ENCODE measurements at regions not wholly inside any gene's neighbourhood (a gene's known extent, or its start where the extent isn't known, plus 50 kb on each side); places are given as distances from the start of the nearest gene placed in this dataset.

GRCh38 chr10:42974693-42975002 is 102.2 kb upstream of the RET start:
- DNase-seq, result no peak

- no peak for DNase-seq
Measured at GRCh38 chr10:42975005-42975493, 101.8 kb upstream of the RET start.

GRCh38 chr10:42975558-42976340 is 101.1 kb upstream of the RET start:
- DNase-seq, result peak; percentile 46

- no peak for DNase-seq
Measured at GRCh38 chr10:42976351-42977031, 100.4 kb upstream of the RET start.

GRCh38 chr10:42977032-42977416 is 99.8 kb upstream of the RET start:
- DNase-seq, result no peak

GRCh38 chr10:42979181-42979580 is 97.7 kb upstream of the RET start:
- DNase-seq, result no peak

GRCh38 chr10:42979721-42980467 is 97.0 kb upstream of the RET start:
- DNase-seq, result no peak

GRCh38 chr10:42980553-42981357 is 96.1 kb upstream of the RET start:
- no peak for DNase-seq

- DNase-seq, result no peak
Measured at GRCh38 chr10:42981358-42982236, 95.3 kb upstream of the RET start.

GRCh38 chr10:42982891-42983506 is 93.9 kb upstream of the RET start:
- no peak for DNase-seq

GRCh38 chr10:42983591-42983990 is 93.3 kb upstream of the RET start:
- no peak for DNase-seq

- no peak for DNase-seq
Measured at GRCh38 chr10:42984035-42984610, 92.7 kb upstream of the RET start.

GRCh38 chr10:42984761-42985325 is 92.0 kb upstream of the RET start:
- DNase-seq, result no peak

GRCh38 chr10:42985436-42986316 is 91.2 kb upstream of the RET start:
- no peak for DNase-seq

- no peak for DNase-seq
Measured at GRCh38 chr10:42986633-42987032, 90.2 kb upstream of the RET start.

- no peak for DNase-seq
Measured at GRCh38 chr10:42987121-42987541, 89.7 kb upstream of the RET start.

- no peak for DNase-seq
Measured at GRCh38 chr10:42987575-42987974, 89.3 kb upstream of the RET start.

- DNase-seq, result no peak
Measured at GRCh38 chr10:42988069-42988468, 88.8 kb upstream of the RET start.

- no peak for DNase-seq
Measured at GRCh38 chr10:42988517-42989395, 88.1 kb upstream of the RET start.

Measured in RPMI8226 (cell line).